ENCODE measurements at regions not wholly inside any gene's neighbourhood (a gene's known extent, or its start where the extent isn't known, plus 50 kb on each side); places are given as distances from the start of the nearest gene placed in this dataset.

DNA sequence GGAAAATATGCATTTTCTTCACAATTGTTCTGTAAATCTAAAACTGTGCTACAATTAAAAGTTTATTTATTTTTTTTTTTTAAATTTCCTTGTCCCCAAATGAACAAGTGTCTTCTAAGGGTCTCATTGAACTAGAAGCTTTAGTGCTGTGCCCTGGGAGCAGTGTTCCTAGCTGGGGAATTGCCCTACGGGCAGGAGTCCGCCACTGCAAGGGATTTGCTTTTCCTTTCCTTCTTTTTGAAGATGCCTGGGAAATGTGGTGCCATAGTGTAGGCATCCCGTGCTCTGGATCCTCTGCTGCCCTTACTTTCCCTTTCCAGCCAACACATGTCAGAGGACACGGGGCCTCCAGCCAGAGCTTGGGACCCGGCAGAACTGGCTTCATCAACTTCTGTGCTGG is 177.1 kb upstream of the CTBP2 start:
- TF ChIP-seq, protein P1, sequence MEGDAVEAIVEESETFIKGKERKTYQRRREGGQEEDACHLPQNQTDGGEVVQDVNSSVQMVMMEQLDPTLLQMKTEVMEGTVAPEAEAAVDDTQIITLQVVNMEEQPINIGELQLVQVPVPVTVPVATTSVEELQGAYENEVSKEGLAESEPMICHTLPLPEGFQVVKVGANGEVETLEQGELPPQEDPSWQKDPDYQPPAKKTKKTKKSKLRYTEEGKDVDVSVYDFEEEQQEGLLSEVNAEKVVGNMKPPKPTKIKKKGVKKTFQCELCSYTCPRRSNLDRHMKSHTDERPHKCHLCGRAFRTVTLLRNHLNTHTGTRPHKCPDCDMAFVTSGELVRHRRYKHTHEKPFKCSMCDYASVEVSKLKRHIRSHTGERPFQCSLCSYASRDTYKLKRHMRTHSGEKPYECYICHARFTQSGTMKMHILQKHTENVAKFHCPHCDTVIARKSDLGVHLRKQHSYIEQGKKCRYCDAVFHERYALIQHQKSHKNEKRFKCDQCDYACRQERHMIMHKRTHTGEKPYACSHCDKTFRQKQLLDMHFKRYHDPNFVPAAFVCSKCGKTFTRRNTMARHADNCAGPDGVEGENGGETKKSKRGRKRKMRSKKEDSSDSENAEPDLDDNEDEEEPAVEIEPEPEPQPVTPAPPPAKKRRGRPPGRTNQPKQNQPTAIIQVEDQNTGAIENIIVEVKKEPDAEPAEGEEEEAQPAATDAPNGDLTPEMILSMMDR (IDR thresholded peaks at IDR 0.05), result peak; percentile 24
- TF ChIP-seq EZH2 (IDR thresholded peaks at IDR 0.05), result no peak
- no peak for TF ChIP-seq EZH2phosphoT487 (IDR thresholded peaks at IDR 0.05)

Measured in neural progenitor cell (in vitro differentiated cells).